Neural progenitor cell (in vitro differentiated cells): ENCODE measurements at regions not wholly inside any gene's neighbourhood (a gene's known extent, or its start where the extent isn't known, plus 50 kb on each side); places are given as distances from the start of the nearest gene placed in this dataset.

Source experiments
- DNase-seq: peaks from one replicate; pipeline ENCODE4 v3.0.0-alpha.2; 2016; ENCODE audit warnings: low spot score
- H2AFZ ChIP-seq: fragments of 200-600 bp; sonication (generic); replicated peaks from 2 replicates; pipeline ENCODE4 v1.6.1; 2016; ENCODE audit warnings: antibody characterized with exemption
- H3F3A ChIP-seq: fragments of 200-600 bp; sonication (generic); 2 replicates; pipeline ENCODE4 v1.6.1; 2016; ENCODE audit warnings: antibody characterized with exemption, low read depth
- H3K27ac ChIP-seq: fragments of 200-600 bp; sonication (generic); 2 replicates; pipeline ENCODE4 v1.5.1; 2016; ENCODE audit warnings: mild to moderate bottlenecking
- H3K27me3 ChIP-seq: fragments of 200-600 bp; sonication (generic); 2 replicates; pipeline ENCODE4 v1.6.1; 2016; ENCODE audit warnings: mild to moderate bottlenecking, moderate library complexity
- H3K36me3 ChIP-seq: fragments of 200-600 bp; sonication (generic); 2 replicates; pipeline ENCODE4 v1.5.1; 2016
- H3K4me1 ChIP-seq: fragments of 200-600 bp; sonication (generic); 2 replicates; pipeline ENCODE4 v1.6.1; 2016; ENCODE audit warnings: mixed run types
- H3K4me2 ChIP-seq: fragments of 200-600 bp; sonication (generic); 2 replicates; pipeline ENCODE4 v1.6.1; 2016
- H3K4me3 ChIP-seq: fragments of 200-600 bp; sonication (generic); 2 replicates; pipeline ENCODE4 v1.5.1; 2016
- H3K79me2 ChIP-seq: fragments of 200-600 bp; sonication (generic); 2 replicates; pipeline ENCODE4 v1.6.1; 2016; ENCODE audit warnings: low read depth
- H3K9ac ChIP-seq: fragments of 200-600 bp; sonication (generic); 2 replicates; pipeline ENCODE4 v1.6.1; 2016
- H3K9me3 ChIP-seq: fragments of 200-600 bp; sonication (generic); 2 replicates; pipeline ENCODE4 v1.5.1; 2016; ENCODE audit warnings: low read depth
- H4K20me1 ChIP-seq: fragments of 200-600 bp; sonication (generic); 2 replicates; pipeline ENCODE4 v1.6.1; 2016; ENCODE audit warnings: low read depth
- H3K27ac Mint-ChIP-seq: 3 replicates; pipeline ENCODE4 v1.8.0; 2021; ENCODE audit warnings: mixed read lengths
- H3K27me3 Mint-ChIP-seq: 2 replicates; pipeline ENCODE4 v1.8.0; 2022; ENCODE audit warnings: low read depth, mild to moderate bottlenecking, inconsistent platforms, moderate library complexity, mixed read lengths; ENCODE audit not compliant: insufficient read depth
- H3K36me3 Mint-ChIP-seq: 3 replicates; pipeline ENCODE4 v1.8.0; 2021; ENCODE audit warnings: mixed read lengths
- H3K4me1 Mint-ChIP-seq: 3 replicates; pipeline ENCODE4 v1.8.0; 2021; ENCODE audit warnings: mixed read lengths
- H3K4me3 Mint-ChIP-seq: 3 replicates; pipeline ENCODE4 v1.8.0; 2021; ENCODE audit warnings: mild to moderate bottlenecking, moderate library complexity, mixed read lengths
- H3K9me3 Mint-ChIP-seq: 3 replicates; pipeline ENCODE4 v1.8.0; 2020; ENCODE audit warnings: mixed read lengths
- EZH2 ChIP-seq: fragments of 200-600 bp; sonication (generic); IDR thresholded peaks from 2 replicates; pipeline ENCODE4 v1.6.1; 2017; ENCODE audit warnings: antibody characterized with exemption, mild to moderate bottlenecking, moderate library complexity
- EZH2phosphoT487 ChIP-seq: fragments of 200-600 bp; sonication (generic); IDR thresholded peaks from 2 replicates; pipeline ENCODE4 v1.6.1; 2017; ENCODE audit warnings: antibody characterized with exemption
- TF ChIP-seq, protein P1 (sequence below): fragments of 200-600 bp; sonication (generic); IDR thresholded peaks from 2 replicates; pipeline ENCODE4 v1.5.1; 2017; ENCODE audit warnings: antibody characterized with exemption, mild to moderate bottlenecking

DNA sequence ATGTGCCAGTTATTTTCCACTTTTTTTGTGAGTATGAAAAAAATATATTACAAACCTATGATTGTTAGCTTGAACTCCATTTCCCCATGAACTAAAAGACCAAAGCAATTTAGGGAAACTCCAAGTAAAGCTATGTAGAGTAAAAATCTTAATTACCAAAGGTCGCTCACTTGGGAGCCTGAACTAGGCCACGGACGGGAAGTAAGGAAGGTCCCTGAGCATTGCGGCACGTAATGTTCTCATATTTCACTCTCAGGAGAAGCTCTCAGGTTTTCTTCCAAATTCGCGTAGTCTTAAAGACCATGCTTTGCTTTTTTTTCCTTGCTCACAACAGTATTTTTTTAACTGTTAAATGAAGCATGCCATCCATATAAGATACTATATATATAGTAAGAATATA lies 215.3 kb upstream of the RARB start:
- TF ChIP-seq, protein P1, sequence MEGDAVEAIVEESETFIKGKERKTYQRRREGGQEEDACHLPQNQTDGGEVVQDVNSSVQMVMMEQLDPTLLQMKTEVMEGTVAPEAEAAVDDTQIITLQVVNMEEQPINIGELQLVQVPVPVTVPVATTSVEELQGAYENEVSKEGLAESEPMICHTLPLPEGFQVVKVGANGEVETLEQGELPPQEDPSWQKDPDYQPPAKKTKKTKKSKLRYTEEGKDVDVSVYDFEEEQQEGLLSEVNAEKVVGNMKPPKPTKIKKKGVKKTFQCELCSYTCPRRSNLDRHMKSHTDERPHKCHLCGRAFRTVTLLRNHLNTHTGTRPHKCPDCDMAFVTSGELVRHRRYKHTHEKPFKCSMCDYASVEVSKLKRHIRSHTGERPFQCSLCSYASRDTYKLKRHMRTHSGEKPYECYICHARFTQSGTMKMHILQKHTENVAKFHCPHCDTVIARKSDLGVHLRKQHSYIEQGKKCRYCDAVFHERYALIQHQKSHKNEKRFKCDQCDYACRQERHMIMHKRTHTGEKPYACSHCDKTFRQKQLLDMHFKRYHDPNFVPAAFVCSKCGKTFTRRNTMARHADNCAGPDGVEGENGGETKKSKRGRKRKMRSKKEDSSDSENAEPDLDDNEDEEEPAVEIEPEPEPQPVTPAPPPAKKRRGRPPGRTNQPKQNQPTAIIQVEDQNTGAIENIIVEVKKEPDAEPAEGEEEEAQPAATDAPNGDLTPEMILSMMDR: no peak
- no peak for TF ChIP-seq EZH2
- TF ChIP-seq EZH2phosphoT487: no peak
- no peaks in the 10 kb centered on the region for H3F3A ChIP-seq
- Mint-ChIP-seq H3K4me3 (no peak overlapping the region), H3K36me3 (no peaks in the 10 kb centered on the region), H3K27ac (no peak overlapping the region), H3K27me3 (no peaks in the 10 kb centered on the region), H3K4me1 (no peaks in the 10 kb centered on the region), H3K9me3 (peaks cover 2% of the 10 kb centered on the region)
- H3K9ac ChIP-seq: no peak overlapping the region
- DNase-seq: no peak
- no peak overlapping the region for H3K4me2 ChIP-seq
- H3K9me3 ChIP-seq: no peaks in the 10 kb centered on the region
- H3K27me3 ChIP-seq: no peaks in the 10 kb centered on the region
- H3K79me2 ChIP-seq: no peaks in the 10 kb centered on the region
- peaks cover 5% of the 10 kb centered on the region for H3K4me1 ChIP-seq
- H3K4me3 ChIP-seq: no peak overlapping the region
- no peak overlapping the region for H3K27ac ChIP-seq
- no peaks in the 10 kb centered on the region for H3K36me3 ChIP-seq
- H4K20me1 ChIP-seq: no peaks in the 10 kb centered on the region
- H2AFZ ChIP-seq: no peak overlapping the region

DNA sequence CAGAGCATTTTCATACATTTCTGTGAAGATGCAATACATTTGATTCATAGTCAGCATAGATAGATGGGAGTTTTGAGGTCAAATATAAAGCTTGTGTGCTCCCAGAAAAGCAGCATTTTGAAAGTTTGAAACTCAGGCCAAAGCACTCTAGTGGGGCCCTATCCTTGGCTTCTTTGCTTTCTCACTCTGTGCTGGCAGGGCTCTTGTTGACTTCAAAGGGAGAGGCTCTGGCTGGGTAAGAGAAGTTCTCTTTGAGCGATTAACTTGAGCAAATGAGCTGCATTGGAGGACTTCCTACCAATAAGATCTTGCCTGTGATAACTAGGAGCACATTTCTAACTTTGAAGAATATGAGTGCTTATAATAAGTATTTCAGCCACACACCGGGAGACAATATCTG lies 214.0 kb upstream of the RARB start:
- Mint-ChIP-seq H3K4me3 (no peak overlapping the region), H3K27me3 (no peaks in the 10 kb centered on the region), H3K4me1 (no peaks in the 10 kb centered on the region), H3K27ac (no peak overlapping the region), H3K36me3 (no peaks in the 10 kb centered on the region), H3K9me3 (peaks cover 2% of the 10 kb centered on the region)
- H3K36me3 ChIP-seq: no peaks in the 10 kb centered on the region
- H3F3A ChIP-seq: no peaks in the 10 kb centered on the region
- H3K9ac ChIP-seq: no peak overlapping the region
- no peaks in the 10 kb centered on the region for H3K79me2 ChIP-seq
- no peaks in the 10 kb centered on the region for H3K27me3 ChIP-seq
- no peaks in the 10 kb centered on the region for H3K9me3 ChIP-seq
- H3K27ac ChIP-seq: no peak overlapping the region
- DNase-seq: no peak
- H3K4me1 ChIP-seq: peaks cover 5% of the 10 kb centered on the region
- no peak for TF ChIP-seq EZH2phosphoT487
- TF ChIP-seq EZH2: no peak
- TF ChIP-seq, protein P1: no peak
- no peaks in the 10 kb centered on the region for H4K20me1 ChIP-seq
- no peak overlapping the region for H2AFZ ChIP-seq
- H3K4me3 ChIP-seq: no peak overlapping the region
- H3K4me2 ChIP-seq: no peak overlapping the region

DNA sequence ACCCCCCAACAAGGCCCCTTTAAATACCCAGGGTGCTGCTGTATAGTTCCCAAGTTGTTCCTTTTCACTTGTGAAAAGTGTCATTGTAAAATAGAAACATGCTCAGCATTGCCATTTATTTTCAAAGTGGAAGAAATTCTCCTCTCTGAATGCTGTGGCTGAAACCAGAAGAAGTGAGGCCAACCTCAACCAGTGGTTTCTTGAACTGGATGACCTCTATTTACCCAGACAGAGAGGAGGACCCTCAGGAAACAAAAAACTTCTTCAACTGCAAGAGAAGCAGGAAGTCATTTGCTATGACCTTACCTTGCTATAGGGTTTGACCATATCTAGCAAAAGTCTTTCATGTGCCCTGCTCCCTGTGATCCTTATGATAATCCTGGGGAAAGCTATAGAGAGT lies 209.7 kb upstream of the RARB start:
- no peak overlapping the region for H3K9ac ChIP-seq
- no peak for DNase-seq
- Mint-ChIP-seq H3K4me3 (no peak overlapping the region), H3K4me1 (no peaks in the 10 kb centered on the region), H3K9me3 (no peaks in the 10 kb centered on the region), H3K27me3 (peaks cover 2% of the 10 kb centered on the region), H3K27ac (no peak overlapping the region), H3K36me3 (no peaks in the 10 kb centered on the region)
- no peaks in the 10 kb centered on the region for H3K27me3 ChIP-seq
- H3F3A ChIP-seq: no peaks in the 10 kb centered on the region
- no peak overlapping the region for H2AFZ ChIP-seq
- peaks cover 5% of the 10 kb centered on the region for H3K4me1 ChIP-seq
- TF ChIP-seq EZH2: no peak
- TF ChIP-seq EZH2phosphoT487: no peak
- TF ChIP-seq, protein P1: no peak
- H3K79me2 ChIP-seq: no peaks in the 10 kb centered on the region
- H3K4me2 ChIP-seq: no peak overlapping the region
- H3K4me3 ChIP-seq: no peak overlapping the region
- no peaks in the 10 kb centered on the region for H3K9me3 ChIP-seq
- H4K20me1 ChIP-seq: no peaks in the 10 kb centered on the region
- H3K27ac ChIP-seq: no peak overlapping the region
- no peaks in the 10 kb centered on the region for H3K36me3 ChIP-seq

DNA sequence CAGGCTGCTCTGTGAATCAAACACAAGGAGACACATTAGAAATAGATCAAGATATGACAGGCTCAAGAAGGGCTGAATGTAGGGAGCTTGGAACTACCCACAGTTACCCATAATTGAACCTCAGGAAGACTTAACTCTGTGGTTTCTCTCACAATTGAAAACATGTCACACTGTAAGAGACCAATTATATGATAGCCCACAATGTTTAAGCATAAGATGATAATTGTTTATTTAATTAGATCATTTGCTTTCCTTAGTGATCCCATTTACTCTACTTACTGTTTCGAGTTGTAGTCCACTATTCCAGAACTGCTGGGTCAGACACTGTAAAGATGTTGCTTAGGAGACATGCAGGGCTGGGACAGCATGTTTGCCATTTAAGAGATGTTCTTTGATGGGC lies 201.3 kb upstream of the RARB start:
- DNase-seq: no peak

More for the DNA sequence above, 201.3 kb upstream of the RARB start:
- Histone ChIP-seq H4K20me1 (no peaks in the 10 kb centered on the region), H3K4me2 (no peak overlapping the region), H3K27ac (no peak overlapping the region), H3K79me2 (no peaks in the 10 kb centered on the region), H3K36me3 (no peaks in the 10 kb centered on the region), H3K9ac (no peak overlapping the region), H3K4me3 (no peak overlapping the region), H3F3A (no peaks in the 10 kb centered on the region), H2AFZ (no peak overlapping the region), H3K27me3 (no peaks in the 10 kb centered on the region), H3K4me1 (peaks cover 10% of the 10 kb centered on the region), H3K9me3 (no peaks in the 10 kb centered on the region)
- H3K27ac Mint-ChIP-seq: no peak overlapping the region
- no peak overlapping the region for H3K4me3 Mint-ChIP-seq
- no peaks in the 10 kb centered on the region for H3K27me3 Mint-ChIP-seq
- no peaks in the 10 kb centered on the region for H3K36me3 Mint-ChIP-seq
- TF ChIP-seq, protein P1: no peak
- TF ChIP-seq EZH2 (no peak), EZH2phosphoT487 (no peak)
- peaks cover 3% of the 10 kb centered on the region for H3K4me1 Mint-ChIP-seq
- H3K9me3 Mint-ChIP-seq: no peaks in the 10 kb centered on the region
